Neural crest cell (in vitro differentiated cells): ENCODE measurements at regions not wholly inside any gene's neighbourhood (a gene's known extent, or its start where the extent isn't known, plus 50 kb on each side); places are given as distances from the start of the nearest gene placed in this dataset.

Experiments used
- DNase-seq: peaks from one replicate; pipeline ENCODE4 v3.0.0; 2021; ENCODE audit warnings: low read depth, mixed read lengths, low spot score
- H3K27ac Mint-ChIP-seq: one replicate; pipeline ENCODE4 v1.8.0; 2021; ENCODE audit warnings: mild to moderate bottlenecking, mixed read lengths; ENCODE audit not compliant: unreplicated experiment
- H3K27me3 Mint-ChIP-seq: 2 replicates; pipeline ENCODE4 v1.8.0; 2021; ENCODE audit warnings: low read depth, mild to moderate bottlenecking, mixed read lengths
- H3K36me3 Mint-ChIP-seq: 2 replicates; pipeline ENCODE4 v1.8.0; 2021; ENCODE audit warnings: low read depth, mild to moderate bottlenecking, mixed read lengths
- H3K4me1 Mint-ChIP-seq: 2 replicates; pipeline ENCODE4 v1.8.0; 2021; ENCODE audit warnings: mixed read lengths
- H3K4me3 Mint-ChIP-seq: one replicate; pipeline ENCODE4 v1.8.0; 2021; ENCODE audit warnings: mild to moderate bottlenecking, mixed read lengths
- H3K9me3 Mint-ChIP-seq: 2 replicates; pipeline ENCODE4 v1.8.0; 2021; ENCODE audit warnings: mixed read lengths
- CTCF ChIP-seq: fragments of 200-600 bp; sonication (generic); conservative IDR thresholded peaks from 2 replicates; pipeline ENCODE4 v1.5.0; 2021; ENCODE audit warnings: antibody characterized with exemption, mild to moderate bottlenecking

GRCh38 chr20:39825950-39826349 lies 863.1 kb downstream of the MAFB start:
- Mint-ChIP-seq H3K9me3 (no peaks in the 10 kb centered on the region), H3K27ac (no peak overlapping the region), H3K4me3 (no peak overlapping the region), H3K27me3 (peaks cover 9% of the 10 kb centered on the region), H3K4me1 (no peaks in the 10 kb centered on the region), H3K36me3 (no peaks in the 10 kb centered on the region)
- no peak for TF ChIP-seq CTCF
- DNase-seq: no peak

- no peak overlapping the region for H3K27ac Mint-ChIP-seq
- H3K9me3 Mint-ChIP-seq: no peaks in the 10 kb centered on the region
- no peaks in the 10 kb centered on the region for H3K36me3 Mint-ChIP-seq
- peaks cover 9% of the 10 kb centered on the region for H3K27me3 Mint-ChIP-seq
- H3K4me1 Mint-ChIP-seq: no peaks in the 10 kb centered on the region
- no peak for TF ChIP-seq CTCF
- no peak overlapping the region for H3K4me3 Mint-ChIP-seq
- DNase-seq: no peak
Measured at GRCh38 chr20:39825524-39825923, 863.4 kb downstream of the DHX35 start.

- Mint-ChIP-seq H3K27me3 (no peaks in the 10 kb centered on the region), H3K27ac (no peak overlapping the region), H3K4me1 (no peaks in the 10 kb centered on the region), H3K4me3 (no peak overlapping the region), H3K9me3 (no peaks in the 10 kb centered on the region), H3K36me3 (no peaks in the 10 kb centered on the region)
- no peak for DNase-seq
- no peak for TF ChIP-seq CTCF
Measured at GRCh38 chr20:39823224-39823623, 861.1 kb downstream of the DHX35 start.

GRCh38 chr20:39822667-39823066 lies 860.5 kb downstream of the DHX35 start:
- Mint-ChIP-seq H3K4me1 (no peaks in the 10 kb centered on the region), H3K4me3 (no peak overlapping the region), H3K9me3 (no peaks in the 10 kb centered on the region), H3K27ac (no peak overlapping the region), H3K27me3 (no peaks in the 10 kb centered on the region), H3K36me3 (no peaks in the 10 kb centered on the region)
- no peak for TF ChIP-seq CTCF
- no peak for DNase-seq

GRCh38 chr20:39813190-39813829 lies 851.2 kb downstream of the DHX35 start:
- Mint-ChIP-seq H3K4me3 (no peak overlapping the region), H3K9me3 (no peaks in the 10 kb centered on the region), H3K27ac (no peak overlapping the region), H3K27me3 (no peaks in the 10 kb centered on the region), H3K36me3 (no peaks in the 10 kb centered on the region), H3K4me1 (peaks cover 19% of the 10 kb centered on the region)
- no peak for DNase-seq
- no peak for TF ChIP-seq CTCF
